Upper lobe of left lung (tissue), 6 donors: ENCODE measurements at regions not wholly inside any gene's neighbourhood (a gene's known extent, or its start where the extent isn't known, plus 50 kb on each side); places are given as distances from the start of the nearest gene placed in this dataset.
"Not testable (repeated sequence)": the region's sequence is repeated elsewhere in the genome, so short reads cannot be mapped to it uniquely, and the experiment has no call there.

Source experiments
- ATAC-seq, 2 donors: fragments of 200-7000 bp; cut with Tn5 transposase; one replicate each; pipeline ENCODE4 v1.9.1; 2022; ENCODE audit warnings: mild to moderate bottlenecking in 2 of 2, moderate library complexity in 2 of 2; ENCODE audit not compliant: low FRiP score in 2 of 2
- DNase-seq, 2 donors: peaks; one replicate each; pipeline ENCODE4 v3.0.0-alpha.2; 2019 to 2020
- H3K27ac ChIP-seq, 4 donors: fragments of 200-600 bp; sonication (generic); one replicate each; pipeline ENCODE4 v1.5.1; 2016 to 2019
- H3K27me3 ChIP-seq, 4 donors: fragments of 200-600 bp; sonication (generic); one replicate each; pipeline ENCODE4 v1.5.1; 2017 to 2019
- H3K36me3 ChIP-seq, 4 donors: fragments of 200-600 bp; sonication (generic); one replicate each; pipeline ENCODE4 v1.5.1; 2016 to 2019
- H3K4me1 ChIP-seq, 4 donors: fragments of 200-600 bp; sonication (generic); one replicate each; pipeline ENCODE4 v1.5.1; 2018 to 2019
- H3K4me3 ChIP-seq, 4 donors: fragments of 200-600 bp; sonication (generic); one replicate each; pipeline ENCODE4 v1.5.1; 2017 to 2019; ENCODE audit warnings: mild to moderate bottlenecking in 2 of 4, moderate library complexity in 1 of 4
- H3K9me3 ChIP-seq, 4 donors: fragments of 200-600 bp; sonication (generic); one replicate each; pipeline ENCODE4 v1.5.1; 2018 to 2019
- EP300 ChIP-seq, 4 donors: sonication (generic); formaldehyde crosslinking; IDR thresholded peaks; one replicate each; pipeline ENCODE4 v1.5.1; 2017; ENCODE audit warnings: antibody characterized with exemption in 4 of 4, control low read depth in 2 of 4
- POLR2A ChIP-seq, 4 donors: fragments of 450-650 bp; IDR thresholded peaks; one replicate each; pipeline ENCODE4 v1.5.1; 2016 to 2017; ENCODE audit warnings: antibody characterized with exemption in 4 of 4, mild to moderate bottlenecking in 2 of 4
- POLR2AphosphoS5 ChIP-seq, 2 donors: sonication (generic); formaldehyde crosslinking; IDR thresholded peaks; one replicate each; pipeline ENCODE4 v1.5.1; 2017; ENCODE audit warnings: antibody characterized with exemption in 2 of 2
- WGBS, 2 donors: methylation state at CpG; one replicate each; pipeline ENCODE4 v1.1.5; 2017 to 2018; 5-methylcytosine and 5-hydroxymethylcytosine counted together
- TF ChIP-seq, protein P1 (sequence below), 6 experiments: fragments of 450-650 bp in 4 of 6; fragments of 200-600 bp in 2 of 6; sonication (generic) in 2 of 6; IDR thresholded peaks; one replicate each; pipeline ENCODE4 v1.5.1; 2016 to 2019; ENCODE audit warnings: antibody characterized with exemption in 6 of 6
- donor health status: DM: no; HTN: no; CAD: no; lungs with moderate emphysema.
- donor health status: DM: no; HTN: yes; CAD: no; lungs with severe emphysema.

DNA sequence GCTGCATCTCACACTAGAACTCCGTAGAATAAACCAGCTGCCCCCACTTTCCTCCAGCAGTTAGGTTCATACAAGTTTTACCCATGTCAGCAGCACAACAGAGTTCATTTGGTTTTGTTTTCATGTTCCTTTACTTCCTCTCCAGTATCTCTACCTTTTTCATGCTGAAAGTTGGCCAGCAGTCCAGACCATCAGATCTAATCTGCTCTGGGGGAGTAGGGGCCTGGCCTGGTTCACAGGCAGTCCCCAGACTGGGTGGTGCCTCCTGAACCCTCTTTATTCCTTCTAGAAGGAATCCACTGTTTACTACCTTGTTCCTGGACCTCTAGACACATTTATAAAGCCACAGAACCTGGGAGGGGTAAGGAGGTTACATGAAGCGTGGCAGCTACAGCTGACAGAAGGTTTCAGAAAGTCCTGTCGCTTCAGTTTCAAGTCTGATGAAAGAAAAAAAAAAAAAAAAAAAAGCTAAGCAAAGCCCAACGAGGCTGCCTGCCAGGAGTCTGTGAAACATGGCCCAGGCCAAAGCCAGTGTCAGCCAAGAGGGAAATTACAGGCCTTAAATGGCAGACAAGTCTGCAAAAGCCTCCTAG lies 184.6 kb upstream of the JUN start:
- 10 to 33% methylated on average over 4 of the region's 4 CpGs for WGBS, 2 donors
- no peaks in the 10 kb centered on the region for H3K9me3 ChIP-seq
- H3K4me1 ChIP-seq = peaks cover 12 to 26% (median 15%) of the 10 kb centered on the region in 4 donors
- ATAC-seq = peak in 1 of 2 donors; percentile 64
- H3K27me3 ChIP-seq = no peaks in the 10 kb centered on the region
- peak in 1 of 2 donors; percentile 56 for DNase-seq
- peak overlapping the region; percentile 54 to 77 (median 74) for H3K27ac ChIP-seq
- H3K4me3 ChIP-seq = no peak overlapping the region
- TF ChIP-seq POLR2A (IDR thresholded peaks at IDR 0.05) = no peak
- TF ChIP-seq EP300 (IDR thresholded peaks at IDR 0.05) = no peak
- TF ChIP-seq, protein P1, sequence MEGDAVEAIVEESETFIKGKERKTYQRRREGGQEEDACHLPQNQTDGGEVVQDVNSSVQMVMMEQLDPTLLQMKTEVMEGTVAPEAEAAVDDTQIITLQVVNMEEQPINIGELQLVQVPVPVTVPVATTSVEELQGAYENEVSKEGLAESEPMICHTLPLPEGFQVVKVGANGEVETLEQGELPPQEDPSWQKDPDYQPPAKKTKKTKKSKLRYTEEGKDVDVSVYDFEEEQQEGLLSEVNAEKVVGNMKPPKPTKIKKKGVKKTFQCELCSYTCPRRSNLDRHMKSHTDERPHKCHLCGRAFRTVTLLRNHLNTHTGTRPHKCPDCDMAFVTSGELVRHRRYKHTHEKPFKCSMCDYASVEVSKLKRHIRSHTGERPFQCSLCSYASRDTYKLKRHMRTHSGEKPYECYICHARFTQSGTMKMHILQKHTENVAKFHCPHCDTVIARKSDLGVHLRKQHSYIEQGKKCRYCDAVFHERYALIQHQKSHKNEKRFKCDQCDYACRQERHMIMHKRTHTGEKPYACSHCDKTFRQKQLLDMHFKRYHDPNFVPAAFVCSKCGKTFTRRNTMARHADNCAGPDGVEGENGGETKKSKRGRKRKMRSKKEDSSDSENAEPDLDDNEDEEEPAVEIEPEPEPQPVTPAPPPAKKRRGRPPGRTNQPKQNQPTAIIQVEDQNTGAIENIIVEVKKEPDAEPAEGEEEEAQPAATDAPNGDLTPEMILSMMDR (IDR thresholded peaks at IDR 0.05) = no peak
- no peak for TF ChIP-seq POLR2AphosphoS5 (IDR thresholded peaks at IDR 0.05)
- no peaks in the 10 kb centered on the region for H3K36me3 ChIP-seq

DNA sequence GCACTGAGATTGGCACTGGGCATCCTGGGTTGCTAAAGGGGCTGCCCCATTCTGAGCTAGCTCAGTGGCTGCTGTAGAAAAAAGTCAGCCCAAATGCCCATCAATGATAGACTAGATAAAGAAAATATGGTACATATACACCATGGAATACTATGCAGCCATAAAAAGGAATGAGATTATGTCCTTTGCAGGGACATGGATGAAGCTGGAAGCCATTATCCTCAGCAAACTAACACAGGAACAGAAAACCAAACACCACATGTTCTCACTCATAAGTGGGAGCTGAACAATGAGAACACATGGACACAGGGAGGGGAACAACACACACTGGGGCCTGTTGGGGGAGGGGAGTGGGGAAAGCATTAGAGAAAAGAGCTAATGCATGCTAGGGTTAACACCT lies 185.3 kb upstream of the JUN start:
- Histone ChIP-seq H3K27ac (peak overlapping the region in 2 of 4 donors; percentile 72 to 77), H3K4me1 (peaks cover 12 to 26% (median 15%) of the 10 kb centered on the region in 4 donors)
- not testable (repeated sequence) for H3K36me3 ChIP-seq, DNase-seq, ATAC-seq, H3K4me3 ChIP-seq, H3K9me3 ChIP-seq, H3K27me3 ChIP-seq

DNA sequence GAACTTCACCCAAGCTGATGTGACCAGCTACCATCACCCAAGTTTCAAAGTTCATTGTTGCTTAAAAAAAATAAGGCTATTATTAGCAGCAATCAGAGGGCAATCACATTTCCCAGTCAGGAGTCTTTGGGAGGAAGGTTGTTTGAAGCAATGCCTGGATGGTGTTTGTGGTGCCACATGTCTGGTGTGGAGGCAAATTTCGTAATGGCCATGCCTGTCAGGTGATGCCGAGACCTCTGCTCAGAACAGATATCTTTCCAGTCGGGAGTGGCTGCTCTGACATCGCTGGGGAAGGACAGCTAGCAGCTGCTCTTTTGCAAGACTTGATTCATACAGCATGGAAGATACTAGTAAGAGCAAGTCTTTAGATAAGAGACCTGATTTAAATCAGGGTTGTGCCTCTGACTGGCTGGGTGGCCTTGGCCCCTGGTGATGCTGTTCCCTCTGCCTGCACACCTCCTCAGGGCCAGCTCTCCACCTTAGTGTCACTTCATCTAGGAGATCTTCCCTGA lies 187.8 kb upstream of the JUN start:
- H3K36me3 ChIP-seq = no peaks in the 10 kb centered on the region
- no peak overlapping the region for H3K4me3 ChIP-seq
- H3K27me3 ChIP-seq = no peaks in the 10 kb centered on the region
- DNase-seq (peak in 1 of 2 donors; percentile 45), ATAC-seq (peak in 1 of 2 donors; percentile 61)
- TF ChIP-seq, protein P1 (IDR thresholded peaks at IDR 0.05) = no peak
- TF ChIP-seq POLR2AphosphoS5 (IDR thresholded peaks at IDR 0.05) = peak in 1 of 2 donors; percentile 68
- H3K27ac ChIP-seq = no peak overlapping the region
- 79 to 92% methylated on average over 4 of the region's 4 CpGs for WGBS, 2 donors
- no peaks in the 10 kb centered on the region for H3K9me3 ChIP-seq
- peaks cover 12 to 21% (median 15%) of the 10 kb centered on the region in 4 donors for H3K4me1 ChIP-seq

DNA sequence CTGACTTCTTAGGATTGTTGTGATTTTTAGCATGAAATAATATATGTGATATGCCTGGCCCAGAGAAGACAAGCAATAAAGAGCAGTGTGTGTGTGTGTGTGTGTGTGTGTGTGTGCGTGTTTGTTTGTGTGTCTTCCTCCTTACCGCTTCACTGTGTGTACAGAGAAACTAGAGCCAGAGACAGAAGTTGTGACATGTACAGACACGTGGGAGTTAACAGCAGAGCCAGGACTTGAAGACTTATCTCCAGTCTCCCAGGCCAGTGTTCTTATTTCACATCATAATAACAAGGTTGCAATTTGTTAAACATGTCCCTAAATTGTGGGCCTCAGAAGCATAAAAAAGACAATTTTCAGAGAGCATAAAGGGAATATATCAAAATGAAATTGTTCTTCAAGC lies 192.0 kb upstream of the JUN start:
- ATAC-seq (no peak), DNase-seq (no peak)
- H3K4me3 ChIP-seq = no peak overlapping the region
- no peaks in the 10 kb centered on the region for H3K27me3 ChIP-seq
- TF ChIP-seq, protein P1 (IDR thresholded peaks at IDR 0.05) = no peak
- TF ChIP-seq POLR2A (IDR thresholded peaks at IDR 0.05) (no peak), EP300 (IDR thresholded peaks at IDR 0.05) (no peak), POLR2AphosphoS5 (IDR thresholded peaks at IDR 0.05) (no peak)
- H3K27ac ChIP-seq = no peak overlapping the region
- WGBS, 2 donors = 73 to 76% methylated on average over 3 of the region's 3 CpGs
- H3K36me3 ChIP-seq = no peaks in the 10 kb centered on the region
- no peaks in the 10 kb centered on the region for H3K9me3 ChIP-seq
- H3K4me1 ChIP-seq = peaks cover 0 to 6% (median 0%) of the 10 kb centered on the region in 4 donors

DNA sequence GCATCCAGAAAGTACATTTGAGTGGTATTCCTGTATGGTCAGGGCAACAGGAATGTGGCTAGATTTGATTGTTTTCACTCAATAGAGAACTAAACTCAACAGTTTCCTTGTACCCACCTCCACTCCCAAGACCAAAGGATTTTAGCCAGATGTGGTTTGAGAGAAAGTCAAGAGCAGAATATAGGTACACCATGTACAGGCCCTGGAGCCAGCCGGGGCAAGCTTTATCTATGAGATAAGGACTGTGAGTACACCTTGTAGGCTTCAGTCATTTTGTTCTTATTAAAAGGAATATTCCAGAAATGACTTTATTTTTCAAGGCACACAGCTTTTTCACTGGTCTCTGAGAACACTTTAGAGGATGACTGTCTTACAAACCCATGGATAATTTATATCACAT lies 192.4 kb upstream of the JUN start:
- TF ChIP-seq, protein P1 (IDR thresholded peaks at IDR 0.05) = no peak
- no peak for TF ChIP-seq POLR2AphosphoS5 (IDR thresholded peaks at IDR 0.05)
- 77 to 87% methylated on average over 1 of the region's 1 CpG for WGBS, 2 donors
- DNase-seq = no peak
- H3K4me1 ChIP-seq = peaks cover 0 to 6% (median 0%) of the 10 kb centered on the region in 4 donors
- no peak overlapping the region for H3K27ac ChIP-seq
- no peak overlapping the region for H3K4me3 ChIP-seq
- no peaks in the 10 kb centered on the region for H3K27me3 ChIP-seq
- no peaks in the 10 kb centered on the region for H3K9me3 ChIP-seq
- no peak for ATAC-seq
- no peaks in the 10 kb centered on the region for H3K36me3 ChIP-seq
